HepG2 (cell line): ENCODE measurements at regions not wholly inside any gene's neighbourhood (a gene's known extent, or its start where the extent isn't known, plus 50 kb on each side); places are given as distances from the start of the nearest gene placed in this dataset.
A peak's percentile ranks its signal among the peaks of the same experiment; 100 is the strongest.

Experiments used
- ATAC-seq: fragments of 200-7000 bp; cut with Tn5 transposase; 3 replicates; pipeline ENCODE4 v1.9.1; 2020; ENCODE audit warnings: mild to moderate bottlenecking, moderate library complexity
- BruUV-seq: library from RNA; stranded (reverse); fragments of 400-500 nt; replicated peaks from 2 replicates; lab custom pipeline; 2021; lab: Mats Ljungman, UMichigan
- CTCF ChIA-PET: fragments of 300-600 bp; formaldehyde crosslinking; extraction: SDS; loops from one replicate; lab custom pipeline; 2021; ENCODE audit warnings: low total read pairs, inconsistent platforms, low intra/inter-chr PET ratio; lab: Yijun Ruan, JAX
- POLR2A ChIA-PET: fragments of 350-600 bp; sonication (Branson Sonifier 250); formaldehyde crosslinking; loops from one replicate; lab custom pipeline; 2020; ENCODE audit warnings: antibody characterized with exemption, inconsistent platforms; lab: Yijun Ruan, JAX
- DNase-seq: peaks from one replicate; pipeline ENCODE4 v3.0.0-alpha.2; 2015; ENCODE audit warnings: low spot score
- FAIRE-seq: peaks from 3 replicates; lab custom pipeline; 2011; peaks lifted over from hg19 to GRCh38; lab: Jason Lieb, UNC
- H2AFZ ChIP-seq: one replicate; pipeline ENCODE4 v1.6.1; 2011; ENCODE audit warnings: low read length, inconsistent platforms
- H3K27ac ChIP-seq: fragments of 300-600 bp; 3 replicates; pipeline ENCODE4 v1.8.0; 2011; ENCODE audit warnings: mixed run types, mild to moderate bottlenecking, mixed read lengths, low read length, inconsistent platforms; ENCODE audit not compliant: insufficient read depth; ENCODE audit errors: extremely low read length
- H3K27me3 ChIP-seq, 2 experiments: fragments of 200-600 bp in 1 of 2; 2 replicates in 1 of 2; 3 replicates in 1 of 2; pipeline versions ENCODE4 v1.6.0 to v1.8.0; 2011; ENCODE audit warnings: low read length in 2 of 2, mild to moderate bottlenecking in 2 of 2, moderate library complexity in 2 of 2, inconsistent platforms in 1 of 2; ENCODE audit not compliant: insufficient read depth in 2 of 2, control insufficient read depth in 1 of 2
- H3K36me3 ChIP-seq, 2 experiments: fragments of 200-600 bp in 1 of 2; replicated peaks in 1 of 2; 2 replicates in 1 of 2; 3 replicates in 1 of 2; pipeline versions ENCODE4 v1.5.1 to v1.8.0; 2011; ENCODE audit warnings: low read length in 2 of 2, inconsistent platforms in 1 of 2; ENCODE audit not compliant: insufficient read depth in 2 of 2, control insufficient read depth in 1 of 2
- H3K4me1 ChIP-seq: 2 replicates; pipeline ENCODE4 v1.5.1; 2012; ENCODE audit warnings: low read length, inconsistent platforms; ENCODE audit not compliant: insufficient read depth
- H3K4me2 ChIP-seq: 2 replicates; pipeline ENCODE4 v1.6.0; 2011; ENCODE audit warnings: low read depth, low read length, inconsistent platforms
- H3K4me3 ChIP-seq, 3 experiments: fragments of 200-600 bp in 1 of 3; sonication (generic), shearing (Covaris generic) in 1 of 3; replicated peaks in 1 of 3; 2 replicates each; pipeline ENCODE4 v1.5.1; 2011 to 2016; ENCODE audit warnings: low read length in 3 of 3, inconsistent platforms in 2 of 3, low read depth in 2 of 3, mild to moderate bottlenecking in 2 of 3, control low read depth in 1 of 3, mixed read lengths in 1 of 3; ENCODE audit not compliant: insufficient read depth in 1 of 3
- H3K79me2 ChIP-seq: one replicate; pipeline ENCODE4 v1.6.1; 2011; ENCODE audit warnings: low read length, inconsistent platforms; ENCODE audit not compliant: insufficient read depth
- H3K9ac ChIP-seq: 2 replicates; pipeline ENCODE4 v1.6.0; 2011; ENCODE audit warnings: mild to moderate bottlenecking, low read depth, low read length, inconsistent platforms; ENCODE audit not compliant: insufficient read depth
- H3K9me3 ChIP-seq: 2 replicates; pipeline ENCODE4 v1.5.1; 2012; ENCODE audit warnings: mild to moderate bottlenecking, low read length
- H4K20me1 ChIP-seq: 2 replicates; pipeline ENCODE4 v1.6.0; 2011; ENCODE audit warnings: inconsistent platforms, mild to moderate bottlenecking, low read length, moderate library complexity; ENCODE audit not compliant: insufficient read depth
- CBX1 ChIP-seq: IDR thresholded peaks from one replicate; pipeline ENCODE4 v1.6.1; 2016; ENCODE audit warnings: antibody characterized with exemption, low read depth
- MAFG ChIP-seq: sonication (generic); formaldehyde crosslinking; IDR thresholded peaks from 2 replicates; pipeline ENCODE4 v1.5.1; 2020; ENCODE audit warnings: mild to moderate bottlenecking, missing genetic modification reagents
- MAFK ChIP-seq, 2 experiments: IDR thresholded peaks in 1 of 2; conservative IDR thresholded peaks in 1 of 2; 2 replicates each; pipeline ENCODE4 v1.6.1; 2011; ENCODE audit warnings: improper control_type of control experiment in 2 of 2, low read length in 2 of 2
- PRPF4 ChIP-seq: fragments of 200-400 bp; formaldehyde crosslinking; IDR thresholded peaks from 2 replicates; pipeline ENCODE4 v1.6.1; 2016; ENCODE audit warnings: low read length, low read depth; ENCODE audit not compliant: poor library complexity, severe bottlenecking
- RFX1 ChIP-seq: fragments of 450-650 bp; IDR thresholded peaks from 2 replicates; pipeline ENCODE4 v1.6.1; 2017
- TGIF2 ChIP-seq: IDR thresholded peaks from 2 replicates; pipeline ENCODE4 v1.6.1; 2016; ENCODE audit warnings: control low read depth, missing compliant biosample characterization
- ZNF225 ChIP-seq: sonication (generic); formaldehyde crosslinking; IDR thresholded peaks from 2 replicates; pipeline ENCODE4 v1.4.0; 2020; ENCODE audit warnings: mild to moderate bottlenecking, missing genetic modification reagents
- ZNF558 ChIP-seq: sonication (generic); formaldehyde crosslinking; IDR thresholded peaks from 2 replicates; pipeline ENCODE4 v1.9.0; 2022; ENCODE audit warnings: mild to moderate bottlenecking, missing genetic modification reagents, borderline replicate concordance
- ZNF709 ChIP-seq: sonication (generic); formaldehyde crosslinking; IDR thresholded peaks from 2 replicates; pipeline ENCODE4 v1.5.0; 2020; ENCODE audit warnings: mild to moderate bottlenecking, missing genetic modification reagents
- WGBS: methylation state at CpG from one replicate; pipeline ENCODE4 v1.1.6; 2017; ENCODE audit warnings: low lambda C conversion rate; 5-methylcytosine and 5-hydroxymethylcytosine counted together
- in situ Hi-C: cut with HindIII; loops from 2 replicates; pipeline ENCODE4 v1.10.0; 2017; ENCODE audit warnings: low pct_unique_long_range_greater_than_20kb; ENCODE audit not compliant: extremely low pct_ligation_motif_present
- intact Hi-C: fragments of 100-400 bp; cut with micrococcal nuclease; formaldehyde crosslinking; loops from one replicate; pipeline ENCODE4 v1.10.0; 2022; ENCODE audit not compliant: unreplicated experiment

DNA sequence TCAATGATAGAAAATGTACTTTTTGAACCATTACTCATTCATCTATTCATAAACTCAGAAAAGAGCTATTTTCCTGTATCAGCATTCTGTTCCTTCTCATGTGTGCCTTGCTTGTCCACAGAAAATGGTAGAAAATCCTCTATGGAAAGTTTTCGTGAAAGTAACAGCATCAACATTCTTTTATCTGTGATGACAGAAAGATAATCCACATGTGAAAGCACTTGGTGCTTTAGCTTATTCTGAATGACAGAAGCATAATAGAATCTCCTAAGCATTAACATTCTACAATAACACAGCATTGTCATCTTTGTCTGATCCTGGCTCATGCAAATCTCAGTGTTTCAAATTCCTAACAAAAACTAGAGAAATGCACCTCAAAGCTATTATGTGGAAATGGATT, 431.9 kb downstream of the ADAMTS20 start:
- no peak overlapping the region for H3K9ac ChIP-seq
- no peaks in the 10 kb centered on the region for H4K20me1 ChIP-seq
- H3K27ac ChIP-seq = no peak overlapping the region
- WGBS = 0% methylated on average over 1 of the region's 1 CpG
- no peak overlapping the region for H3K4me3 ChIP-seq
- DNase-seq (no peak), ATAC-seq (no peak), FAIRE-seq (no peak)
- H3K4me1 ChIP-seq = no peaks in the 10 kb centered on the region
- in situ Hi-C loops (no loop called here), intact Hi-C loops (loop anchor here (10.0 kb wide), 1 partner anchor 55 kb away; no protein-coding TSS in a partner anchor)
- TF ChIP-seq MAFK (conservative IDR thresholded peaks at IDR 0.05 in 1 of 2, IDR thresholded peaks at IDR 0.05 in 1 of 2; ENCODE audit: low read length in 2 of 2) (0 out of 4 replicates have a peak, but pooled peaks of 1 of the 2 experiments have one; percentile 12), CBX1 (no peak)
- no peak overlapping the region for H2AFZ ChIP-seq
- H3K79me2 ChIP-seq = no peaks in the 10 kb centered on the region
- BruUV-seq = no TSS peak
- no peaks in the 10 kb centered on the region for H3K9me3 ChIP-seq
- POLR2A ChIA-PET = no interaction called here
- CTCF ChIA-PET = no interaction called here
- H3K4me2 ChIP-seq = no peak overlapping the region
- no peaks in the 10 kb centered on the region for H3K36me3 ChIP-seq
- H3K27me3 ChIP-seq = no peaks in the 10 kb centered on the region

DNA sequence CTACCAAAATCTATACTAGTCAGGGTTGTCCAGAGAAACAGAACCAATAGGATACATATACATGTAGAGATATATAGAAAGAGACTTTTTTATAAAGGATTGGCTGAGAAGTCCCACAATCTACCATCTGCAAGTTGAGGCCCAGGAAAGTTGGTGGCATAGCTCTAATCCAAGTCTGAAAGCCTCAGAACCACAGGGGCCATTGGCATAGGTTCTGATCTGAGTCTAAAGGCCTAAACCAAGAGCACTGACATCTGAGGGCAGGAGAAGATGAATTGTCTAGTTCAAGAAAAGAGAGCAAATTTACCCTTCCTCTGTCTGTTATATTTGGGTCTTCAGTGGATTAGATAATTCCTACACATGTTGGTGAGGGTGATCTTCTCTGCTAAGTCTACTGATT, 433.1 kb downstream of the ADAMTS20 start:
- Histone ChIP-seq H3K36me3 (no peaks in the 10 kb centered on the region), H3K4me2 (no peak overlapping the region), H3K4me3 (no peak overlapping the region), H3K79me2 (no peaks in the 10 kb centered on the region), H3K9ac (no peak overlapping the region), H3K27ac (no peak overlapping the region), H3K9me3 (no peaks in the 10 kb centered on the region), H3K4me1 (no peaks in the 10 kb centered on the region), H3K27me3 (no peaks in the 10 kb centered on the region), H4K20me1 (no peaks in the 10 kb centered on the region), H2AFZ (no peak overlapping the region)
- intact Hi-C loops (no loop called here), in situ Hi-C loops (no loop called here)
- no TSS peak for BruUV-seq
- TF ChIP-seq RFX1 = no peak
- TF ChIP-seq ZNF709 (CRISPR knock-in tag) = no peak
- TF ChIP-seq PRPF4 = no peak
- no peak for TF ChIP-seq TGIF2 (CRISPR knock-in tag)
- no peak for TF ChIP-seq MAFG (CRISPR knock-in tag)
- no peak for TF ChIP-seq ZNF558 (CRISPR knock-in tag)
- no peak for TF ChIP-seq ZNF225 (CRISPR knock-in tag)
- POLR2A ChIA-PET = no interaction called here
- DNase-seq = no peak
- no peak for FAIRE-seq
- ATAC-seq = no peak
- CTCF ChIA-PET = no interaction called here
